ENCODE measurements at regions not wholly inside any gene's neighbourhood (a gene's known extent, or its start where the extent isn't known, plus 50 kb on each side); places are given as distances from the start of the nearest gene placed in this dataset.

- ChIA-PET CTCF (ENCODE audit: unreplicated experiment) (no interaction called here), POLR2A (interaction anchor here (1.5 kb wide), 1 partner anchor 31 kb away, joined by 4 read pairs; no protein-coding TSS in a partner anchor)
- Histone ChIP-seq H3K4me3 (ENCODE audit: low read depth, low read length, poor library complexity, severe bottlenecking) (peak overlapping the region; percentile 25), H2AFZ (ENCODE audit: low read length) (peak overlapping the region; percentile 96), H3K9me3 (ENCODE audit: low read length) (no peaks in the 10 kb centered on the region), H3K4me1 (ENCODE audit: insufficient read depth, low read length, poor library complexity, severe bottlenecking) (peaks cover 17% of the 10 kb centered on the region), H3K27ac (ENCODE audit: low read depth, low read length, poor library complexity, severe bottlenecking) (peak overlapping the region; percentile 78), H3K79me2 (ENCODE audit: insufficient read depth, low read depth, low read length) (no peaks in the 10 kb centered on the region), H3K9me2 (ENCODE audit: insufficient read depth, low read length) (no peaks in the 10 kb centered on the region), H4K20me1 (ENCODE audit: insufficient read depth, low read length) (no peaks in the 10 kb centered on the region), H3K4me2 (ENCODE audit: low read length) (peak overlapping the region; percentile 46), H3K36me3 (ENCODE audit: insufficient read depth, low read length) (no peaks in the 10 kb centered on the region)
- TF ChIP-seq EZH2phosphoT487 (IDR thresholded peaks at IDR 0.05; ENCODE audit: borderline replicate concordance, low read depth, low read length) (no peak), CTCF (conservative IDR thresholded peaks at IDR 0.05; ENCODE audit: low read length) (no peak)
- BruUV-seq (replicated peaks): no TSS peak
- DNase-seq (ENCODE audit: low spot score): no peak
- intact Hi-C loops (cut with micrococcal nuclease; ENCODE audit: unreplicated experiment): no loop called here
These were observed 143.8 kb upstream of the LMCD1 start for GRCh38 chr3:8357859-8358258.

GRCh38 chr3:8359133-8359532 lies 142.5 kb upstream of the LMCD1 start:
- ChIA-PET CTCF (ENCODE audit: unreplicated experiment) (no interaction called here), POLR2A (interaction anchor here (0.6 to 1.5 kb wide), 2 partner anchors 32 to 84 kb away, joined by 3 to 4 read pairs; no protein-coding TSS in a partner anchor)
- no peak overlapping the region for H3K4me2 ChIP-seq (ENCODE audit: low read length)
- intact Hi-C loops (cut with micrococcal nuclease; ENCODE audit: unreplicated experiment): no loop called here
- no peak for DNase-seq (ENCODE audit: low spot score)
- no peak overlapping the region for H3K4me3 ChIP-seq (ENCODE audit: low read depth, low read length, poor library complexity, severe bottlenecking)
- H3K9me3 ChIP-seq (ENCODE audit: low read length): no peaks in the 10 kb centered on the region
- no peaks in the 10 kb centered on the region for H3K36me3 ChIP-seq (ENCODE audit: insufficient read depth, low read length)
- peak overlapping the region; percentile 12; the same call in 1 of the 2 replicates for H2AFZ ChIP-seq (ENCODE audit: low read length)
- no peak for TF ChIP-seq CTCF (conservative IDR thresholded peaks at IDR 0.05; ENCODE audit: low read length)
- no peaks in the 10 kb centered on the region for H3K9me2 ChIP-seq (ENCODE audit: insufficient read depth, low read length)
- H3K79me2 ChIP-seq (ENCODE audit: insufficient read depth, low read depth, low read length): no peaks in the 10 kb centered on the region
- BruUV-seq (replicated peaks): no TSS peak
- H3K27ac ChIP-seq (ENCODE audit: low read depth, low read length, poor library complexity, severe bottlenecking): no peak overlapping the region
- no peaks in the 10 kb centered on the region for H4K20me1 ChIP-seq (ENCODE audit: insufficient read depth, low read length)
- H3K4me1 ChIP-seq (ENCODE audit: insufficient read depth, low read length, poor library complexity, severe bottlenecking): peaks cover 17% of the 10 kb centered on the region

- CTCF ChIA-PET (ENCODE audit: unreplicated experiment): no interaction called here
- H3K36me3 ChIP-seq (ENCODE audit: insufficient read depth, low read length): no peaks in the 10 kb centered on the region
- no TSS peak for BruUV-seq (replicated peaks)
- H3K9me3 ChIP-seq (ENCODE audit: low read length): no peaks in the 10 kb centered on the region
- no peak overlapping the region for H2AFZ ChIP-seq (ENCODE audit: low read length)
- no peak overlapping the region for H3K27ac ChIP-seq (ENCODE audit: low read depth, low read length, poor library complexity, severe bottlenecking)
- no peaks in the 10 kb centered on the region for H3K4me1 ChIP-seq (ENCODE audit: insufficient read depth, low read length, poor library complexity, severe bottlenecking)
- intact Hi-C loops (cut with micrococcal nuclease; ENCODE audit: unreplicated experiment): loop anchor here (10.0 kb wide), 1 partner anchor 1608 kb away; no protein-coding TSS in a partner anchor
- H3K9me2 ChIP-seq (ENCODE audit: insufficient read depth, low read length): no peaks in the 10 kb centered on the region
- TF ChIP-seq CTCF (conservative IDR thresholded peaks at IDR 0.05; ENCODE audit: low read length) (no peak), EZH2phosphoT487 (IDR thresholded peaks at IDR 0.05; ENCODE audit: borderline replicate concordance, low read depth, low read length) (no peak)
- no peaks in the 10 kb centered on the region for H3K79me2 ChIP-seq (ENCODE audit: insufficient read depth, low read depth, low read length)
- no peak overlapping the region for H3K4me3 ChIP-seq (ENCODE audit: low read depth, low read length, poor library complexity, severe bottlenecking)
- POLR2A ChIA-PET: interaction anchor here (0.7 kb wide), 1 partner anchor 10 kb away, joined by 3 read pairs; no protein-coding TSS in a partner anchor
- no peak for DNase-seq (ENCODE audit: low spot score)
- no peaks in the 10 kb centered on the region for H4K20me1 ChIP-seq (ENCODE audit: insufficient read depth, low read length)
- no peak overlapping the region for H3K4me2 ChIP-seq (ENCODE audit: low read length)
These were observed 138.4 kb upstream of the LMCD1 start for GRCh38 chr3:8363200-8363599.

Data from OCI-LY7 (cell line).